T-helper 2 cell (primary cell): ENCODE measurements at regions not wholly inside any gene's neighbourhood (a gene's known extent, or its start where the extent isn't known, plus 50 kb on each side); places are given as distances from the start of the nearest gene placed in this dataset.
"Not testable (repeated sequence)": the region's sequence is repeated elsewhere in the genome, so short reads cannot be mapped to it uniquely, and the experiment has no call there.

Experiments used
- DNase-seq, 5 experiments: peaks; one replicate each; pipeline versions ENCODE4 v3.0.0 to v3.0.0-alpha.2; 2012 to 2022

GRCh38 chr6:137715589-137716045, 151.4 kb upstream of the TNFAIP3 start:
- DNase-seq: peak in 2 of 5 experiments; percentile 93 to 99

- peak; percentile 34 to 92 (median 75) for DNase-seq
These were observed 149.7 kb upstream of the TNFAIP3 start for GRCh38 chr6:137717074-137718073.

DNA sequence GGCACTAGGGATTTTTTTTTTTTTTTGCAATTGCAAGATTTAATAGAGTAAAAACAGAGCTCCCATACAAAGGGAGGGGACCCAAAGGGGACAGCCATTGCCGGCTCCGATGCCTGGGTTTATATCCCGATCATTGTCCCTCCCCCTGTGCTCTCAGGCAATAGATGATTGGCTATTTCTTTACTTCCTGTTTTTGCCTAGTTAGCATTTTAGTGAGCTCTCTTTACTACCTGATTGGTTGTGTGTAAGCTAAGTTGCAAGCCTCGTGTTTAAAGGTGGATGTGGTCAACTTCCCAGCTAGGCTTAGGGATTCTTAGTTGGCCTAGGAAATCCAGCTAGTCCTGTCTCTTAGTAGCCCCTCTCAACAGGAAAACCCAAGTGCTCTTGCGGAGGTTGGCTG, 148.2 kb upstream of the TNFAIP3 start:
- not testable (repeated sequence) for DNase-seq

DNA sequence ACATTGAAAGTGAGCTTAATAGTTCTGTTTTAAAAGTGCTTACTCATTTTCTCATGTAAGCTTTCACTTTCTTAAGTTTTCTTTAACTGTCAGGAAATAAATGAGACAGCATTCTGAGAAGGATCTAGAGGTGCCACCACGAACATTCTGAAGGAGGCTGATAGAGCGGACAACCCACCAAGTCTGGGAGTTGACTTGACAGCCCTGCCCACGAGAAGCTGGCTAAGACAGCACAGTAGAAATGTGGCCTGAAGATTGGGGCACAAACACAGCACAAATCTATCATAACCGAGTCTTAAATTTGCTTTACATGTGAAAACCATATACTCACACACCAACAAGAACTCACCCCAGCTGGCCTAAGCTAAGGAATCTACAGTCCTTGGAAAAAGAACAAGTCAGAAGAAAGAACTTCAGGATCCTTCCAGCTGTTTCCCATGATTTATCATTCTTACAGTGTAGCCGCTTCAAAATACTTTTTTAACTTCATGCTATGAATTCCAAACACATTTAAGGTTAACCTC, 144.2 kb upstream of the TNFAIP3 start:
- DNase-seq: peak in 2 of 5 experiments; percentile 11 to 87

GRCh38 chr6:137723273-137724017, 143.6 kb upstream of the TNFAIP3 start:
- DNase-seq: no peak

- no peak for DNase-seq
These were observed 143.0 kb upstream of the TNFAIP3 start for GRCh38 chr6:137724018-137724403.

DNA sequence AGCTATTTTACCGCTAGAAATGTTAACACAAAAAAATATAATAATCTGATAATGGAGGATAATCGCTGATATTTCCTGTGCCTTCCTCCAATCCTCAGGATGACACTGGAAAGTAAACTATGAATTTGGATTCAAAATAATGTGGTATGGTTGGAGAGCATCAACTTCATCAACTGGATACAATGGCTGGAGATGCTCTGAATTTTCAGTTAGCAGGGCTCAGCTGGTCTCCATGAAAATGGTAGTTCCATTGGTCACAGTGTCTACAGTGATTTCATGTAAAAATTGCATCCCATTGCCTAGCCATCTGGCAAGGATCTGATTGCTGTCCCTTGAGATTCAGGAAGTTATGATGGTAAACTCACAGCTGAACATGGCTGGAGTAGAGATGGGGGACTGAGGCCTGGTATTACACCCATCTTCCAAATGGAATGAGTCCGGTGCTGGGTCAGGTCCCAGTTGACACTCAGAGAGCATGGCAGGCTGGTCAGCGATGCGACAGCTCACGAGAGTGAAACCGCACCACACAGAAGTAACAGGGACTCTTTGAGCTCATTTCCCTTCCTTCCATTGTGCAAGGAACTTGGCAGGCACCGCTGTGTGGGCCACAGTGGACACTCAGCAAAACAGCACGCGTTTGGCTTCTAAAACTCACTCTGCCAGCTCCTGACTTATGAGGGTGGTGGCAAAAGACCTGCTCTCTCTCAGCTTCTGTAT, 142.4 kb upstream of the TNFAIP3 start:
- DNase-seq: no peak

GRCh38 chr6:137725949-137726348, 141.1 kb upstream of the TNFAIP3 start:
- no peak for DNase-seq

DNA sequence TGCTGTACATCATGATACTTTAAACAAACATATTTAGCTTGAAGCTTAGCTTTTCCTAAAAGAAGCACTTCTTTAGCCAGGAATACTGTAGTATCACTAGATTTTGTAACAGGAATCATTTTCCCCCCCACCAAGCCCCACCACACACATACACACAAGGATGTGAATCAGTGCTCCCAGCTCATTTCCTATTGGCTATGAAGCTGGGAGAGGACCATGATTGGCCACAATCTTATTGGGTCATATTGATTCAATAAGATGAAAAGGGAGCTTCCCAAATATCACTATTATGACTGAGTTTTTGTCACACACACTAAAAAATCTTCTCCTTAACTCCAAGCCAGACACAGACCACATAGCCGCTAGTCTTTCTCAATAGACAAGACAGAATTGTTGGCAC, 140.5 kb upstream of the TNFAIP3 start:
- DNase-seq: no peak

- DNase-seq: no peak
These were observed 139.8 kb upstream of the TNFAIP3 start for GRCh38 chr6:137727216-137727765.

DNA sequence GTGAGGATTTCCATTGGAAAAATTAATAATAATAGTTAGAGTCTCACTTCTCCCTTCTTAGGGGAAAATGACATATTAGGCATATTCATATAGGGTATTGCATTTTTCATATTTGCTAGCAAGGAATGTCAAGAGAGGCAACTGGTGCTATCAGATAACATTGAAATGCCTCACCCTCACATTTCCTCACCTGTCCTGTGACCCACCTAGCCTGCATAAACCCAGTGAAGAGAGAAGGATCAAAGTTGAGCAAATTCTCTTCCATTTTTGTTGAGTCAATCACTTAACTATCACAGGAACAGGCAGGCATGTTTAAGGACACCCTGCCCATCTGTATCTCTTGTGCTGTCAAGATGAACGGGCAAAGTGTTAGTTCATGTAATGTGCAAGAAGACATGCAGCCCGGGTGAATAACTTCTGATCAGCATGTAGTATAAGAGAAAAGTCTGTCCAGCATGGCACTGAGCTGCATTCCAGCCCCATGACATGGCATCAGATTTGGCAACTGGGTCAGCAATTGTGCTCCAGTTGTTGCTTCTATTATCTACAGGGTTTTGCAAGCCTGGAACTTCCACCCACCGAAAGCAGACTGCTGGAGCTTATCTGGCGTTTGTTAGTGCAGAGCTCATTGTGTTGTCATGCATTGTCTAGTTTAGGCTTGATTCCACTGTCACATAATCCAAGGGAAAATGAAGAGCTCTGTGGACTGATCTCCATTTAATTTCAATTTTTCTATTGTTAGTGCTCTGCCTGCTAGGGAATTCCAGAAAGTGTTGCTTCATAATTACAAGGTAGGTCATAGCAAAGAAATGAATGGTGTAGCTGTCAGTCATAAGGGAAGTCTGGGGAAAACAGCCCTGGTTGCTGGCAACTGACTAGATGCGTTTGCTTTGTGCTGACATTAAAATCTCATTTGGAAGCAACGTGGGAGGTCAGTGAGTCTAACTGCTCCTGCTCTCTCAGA, 138.4 kb upstream of the TNFAIP3 start:
- DNase-seq: no peak

- no peak for DNase-seq
These were observed 137.0 kb upstream of the TNFAIP3 start for GRCh38 chr6:137729866-137730629.

- no peak for DNase-seq
These were observed 135.5 kb upstream of the TNFAIP3 start for GRCh38 chr6:137731600-137731959.

GRCh38 chr6:137731960-137732616, 135.0 kb upstream of the TNFAIP3 start:
- no peak for DNase-seq

DNA sequence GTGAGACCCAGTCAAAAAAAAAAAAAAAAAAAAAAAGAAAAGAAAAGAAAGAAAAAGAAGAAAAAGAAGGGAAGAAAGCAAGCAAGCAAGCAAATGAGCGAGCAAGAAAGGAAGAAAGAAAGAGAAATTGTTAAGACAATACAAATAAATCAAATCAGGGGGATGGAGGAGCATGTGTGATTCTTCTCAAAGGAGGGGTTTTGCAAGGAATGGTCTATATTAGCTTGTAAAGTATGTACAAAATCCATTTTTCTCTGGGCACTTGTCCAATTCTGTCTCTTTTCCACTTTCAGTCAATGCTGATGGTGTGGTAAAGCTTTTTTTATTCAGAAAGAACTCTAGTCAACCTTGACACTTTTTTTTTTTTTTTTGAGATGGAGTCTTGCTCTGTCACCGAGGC, 133.7 kb upstream of the TNFAIP3 start:
- no peak for DNase-seq

DNA sequence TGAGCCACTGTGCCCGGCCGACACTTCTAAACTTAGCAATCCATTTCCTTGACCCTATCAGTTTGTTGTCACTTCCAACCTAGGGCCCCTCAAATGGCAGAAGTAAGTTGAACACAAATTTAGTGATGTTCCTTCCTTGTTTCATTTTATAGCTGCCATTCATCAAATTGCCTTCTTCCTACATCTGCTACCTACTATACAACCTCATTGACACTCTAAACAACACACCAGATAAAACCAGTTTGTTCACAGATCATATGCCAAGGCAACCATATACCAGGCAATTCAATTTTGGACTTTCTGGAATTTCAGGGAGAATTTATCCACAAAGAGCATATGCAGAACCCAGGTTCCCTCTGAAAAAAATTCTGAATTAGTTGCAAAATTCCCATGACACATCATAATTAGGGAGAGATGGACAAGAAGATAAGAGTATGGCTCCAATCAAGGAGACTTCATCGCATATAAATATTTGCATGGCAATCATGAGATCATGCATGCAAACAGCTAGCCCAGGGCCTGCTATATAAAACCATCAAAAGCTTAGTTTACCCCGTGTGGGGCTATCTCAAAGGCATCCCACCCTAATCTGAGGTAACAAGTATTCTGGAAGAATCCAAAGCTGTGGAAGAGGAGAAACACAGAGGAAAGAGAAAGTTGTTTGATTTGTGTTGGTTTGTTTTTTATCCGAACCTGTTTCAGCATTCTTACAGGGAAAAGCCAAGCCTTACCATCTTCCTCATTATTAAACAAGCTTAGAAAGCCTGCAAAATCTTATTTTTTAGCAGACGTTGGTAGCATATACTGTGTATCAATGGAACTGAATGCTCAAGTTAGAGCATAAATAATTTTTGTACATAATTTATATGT, 132.8 kb upstream of the TNFAIP3 start:
- no peak for DNase-seq

DNA sequence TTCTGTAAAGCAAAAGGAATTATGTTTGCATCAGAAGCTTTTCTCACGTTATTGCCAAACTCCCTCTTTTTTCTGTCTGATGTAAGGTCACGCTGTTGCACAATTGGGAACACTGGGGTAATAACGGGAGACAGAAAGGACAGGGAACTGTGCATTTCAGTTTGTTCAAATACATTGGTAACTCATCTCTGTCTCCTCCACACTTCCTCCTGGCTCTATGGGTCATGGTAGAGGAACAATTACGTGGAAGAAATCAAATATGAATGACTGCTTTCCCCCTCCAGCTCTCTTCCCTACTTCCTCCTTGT, 132.2 kb upstream of the TNFAIP3 start:
- no peak for DNase-seq

DNA sequence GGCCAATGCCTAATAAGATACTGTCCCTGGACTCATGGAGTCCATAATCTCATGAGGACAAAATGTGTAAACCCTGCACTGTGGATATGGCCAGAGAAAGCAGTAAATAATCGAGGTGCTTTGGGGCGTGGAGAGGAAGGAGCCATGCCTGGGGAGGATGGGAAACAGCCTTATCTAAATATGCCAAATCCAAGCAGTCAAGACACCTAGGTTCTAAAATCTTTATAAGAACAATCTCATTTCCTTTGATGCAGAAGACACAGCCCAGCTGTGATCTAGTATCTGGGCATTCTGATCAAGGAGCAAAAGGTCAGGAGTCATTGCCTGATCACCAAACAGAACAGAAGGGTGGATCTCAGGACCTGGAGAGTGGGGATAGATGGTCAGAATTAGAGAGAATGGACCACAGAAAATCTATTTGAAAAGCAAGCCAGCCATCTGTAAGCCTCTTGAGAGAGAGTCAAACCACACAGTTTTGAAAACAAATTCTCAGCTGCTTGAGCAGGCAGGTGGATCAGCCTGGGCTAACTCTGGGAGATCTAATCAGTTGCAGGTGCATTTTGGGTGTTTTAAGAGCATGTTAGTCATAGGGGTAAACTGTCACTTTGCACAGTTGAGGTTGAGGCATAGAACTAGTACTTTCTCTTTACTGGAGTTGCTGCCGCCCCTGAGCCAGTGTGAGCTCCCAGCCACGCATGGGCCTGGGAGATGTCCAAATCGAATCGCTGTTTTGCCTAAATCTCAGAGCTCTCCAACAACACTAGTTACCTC, 130.8 kb upstream of the TNFAIP3 start:
- peak in 3 of 5 experiments; percentile 11 to 96 (median 26) for DNase-seq
